HEK293 (cell line): ENCODE measurements at regions not wholly inside any gene's neighbourhood (a gene's known extent, or its start where the extent isn't known, plus 50 kb on each side); places are given as distances from the start of the nearest gene placed in this dataset.

Experiments
- CTCF ChIA-PET: fragments of 350-600 bp; formaldehyde crosslinking; extraction: SDS; loops from one replicate; lab custom pipeline; 2021; ENCODE audit warnings: antibody characterized with exemption; lab: Yijun Ruan, JAX
- POLR2A ChIA-PET: fragments of 300-600 bp; formaldehyde crosslinking; extraction: SDS; loops from one replicate; lab custom pipeline; 2020; ENCODE audit warnings: antibody characterized with exemption, inconsistent platforms; lab: Yijun Ruan, JAX
- H3K27ac ChIP-seq: fragments of 200-500 bp; sonication (Bioruptor generic); 2 replicates; pipeline ENCODE4 v1.5.1; 2014; ENCODE audit warnings: low read depth, low read length, control low read depth, inconsistent platforms; ENCODE audit errors: extremely low read depth
- H3K36me3 ChIP-seq, 2 experiments: fragments of 200-500 bp in 1 of 2; sonication (Bioruptor generic) in 1 of 2; 1 replicate in 1 of 2; 2 replicates in 1 of 2; pipeline ENCODE4 v1.5.1; 2014 to 2017; ENCODE audit warnings: inconsistent platforms in 2 of 2, low read length in 2 of 2; ENCODE audit not compliant: control insufficient read depth in 2 of 2, insufficient read depth in 1 of 2
- H3K4me1 ChIP-seq: fragments of 200-500 bp; sonication (Bioruptor generic); 2 replicates; pipeline ENCODE4 v1.5.1; 2014; ENCODE audit warnings: mild to moderate bottlenecking, low read length, inconsistent platforms; ENCODE audit not compliant: control insufficient read depth, insufficient read depth
- H3K4me3 ChIP-seq: 2 replicates; pipeline ENCODE4 v1.5.1; 2011; ENCODE audit warnings: low read depth, mild to moderate bottlenecking, control low read depth, low read length, moderate library complexity
- H3K9me3 ChIP-seq: fragments of 200-500 bp; sonication (Bioruptor generic); 2 replicates; pipeline ENCODE4 v1.5.1; 2014; ENCODE audit warnings: low read depth, low read length, inconsistent platforms; ENCODE audit not compliant: control insufficient read depth, insufficient read depth
- BCL6B ChIP-seq: fragments of 450-650 bp; formaldehyde crosslinking; IDR thresholded peaks from 2 replicates; pipeline ENCODE4 v1.5.1; 2017; ENCODE audit warnings: missing biosample characterization, missing genetic modification characterization
- GLI2 ChIP-seq: fragments of 450-650 bp; formaldehyde crosslinking; IDR thresholded peaks from 2 replicates; pipeline ENCODE4; 2017; ENCODE audit warnings: missing biosample characterization, missing genetic modification characterization, low read depth, borderline replicate concordance
- IKZF3 ChIP-seq: fragments of 450-650 bp; IDR thresholded peaks from 2 replicates; pipeline ENCODE4 v1.5.0; 2018; ENCODE audit warnings: missing biosample characterization, mild to moderate bottlenecking, missing genetic modification characterization, moderate library complexity
- KLF8 ChIP-seq: fragments of 450-650 bp; formaldehyde crosslinking; IDR thresholded peaks from 2 replicates; pipeline ENCODE4 v1.5.1; 2016; ENCODE audit warnings: missing biosample characterization, missing genetic modification characterization
- MEIS1 ChIP-seq: sonication (generic); formaldehyde crosslinking; IDR thresholded peaks from 2 replicates; pipeline ENCODE4 v1.8.1; 2022; ENCODE audit warnings: missing genetic modification reagents, mild to moderate bottlenecking, borderline replicate concordance
- PATZ1 ChIP-seq: fragments of 450-650 bp; formaldehyde crosslinking; IDR thresholded peaks from 2 replicates; pipeline ENCODE4 v1.5.1; 2016; ENCODE audit warnings: missing biosample characterization, missing genetic modification characterization
- TCF7L2 ChIP-seq: IDR thresholded peaks from 2 replicates; pipeline ENCODE4 v1.6.1; 2011; ENCODE audit warnings: low read depth, mild to moderate bottlenecking, inconsistent platforms, low read length, moderate library complexity, borderline replicate concordance
- ZBTB48 ChIP-seq: fragments of 450-650 bp; formaldehyde crosslinking; IDR thresholded peaks from 2 replicates; pipeline ENCODE4 v1.5.1; 2016; ENCODE audit warnings: missing biosample characterization, missing genetic modification characterization
- ZNF16 ChIP-seq: fragments of 450-650 bp; formaldehyde crosslinking; IDR thresholded peaks from 2 replicates; pipeline ENCODE4 v1.5.1; 2016; ENCODE audit warnings: low read depth, missing biosample characterization, missing genetic modification characterization
- ZNF280C ChIP-seq: fragments of 450-650 bp; formaldehyde crosslinking; IDR thresholded peaks from 2 replicates; pipeline ENCODE4 v1.5.1; 2016; ENCODE audit warnings: missing biosample characterization, missing genetic modification characterization
- TF ChIP-seq, protein P1 (sequence below): fragments of 450-650 bp; formaldehyde crosslinking; IDR thresholded peaks from 2 replicates; pipeline ENCODE4 v1.5.1; 2016; ENCODE audit warnings: missing biosample characterization, missing genetic modification characterization, low read depth
- TF ChIP-seq, protein P2 (sequence below): fragments of 450-650 bp; formaldehyde crosslinking; IDR thresholded peaks from 2 replicates; pipeline ENCODE4 v1.5.1; 2016; ENCODE audit warnings: missing biosample characterization, missing genetic modification characterization
- TF ChIP-seq, protein P3 (sequence below): fragments of 450-650 bp; IDR thresholded peaks from 2 replicates; pipeline ENCODE4 v1.5.1; 2018; ENCODE audit warnings: missing biosample characterization, missing genetic modification characterization

GRCh38 chr16:86203557-86204275 is 304.8 kb downstream of the IRF8 start:
- Histone ChIP-seq H3K27ac (no peak overlapping the region), H3K4me1 (no peaks in the 10 kb centered on the region), H3K36me3 (no peaks in the 10 kb centered on the region), H3K9me3 (no peaks in the 10 kb centered on the region), H3K4me3 (no peak overlapping the region)
- TF ChIP-seq GLI2 (no peak), MEIS1 (CRISPR knock-in tag) (no peak), ZNF16 (tag by site-specific recombination) (no peak), KLF8 (tag by site-specific recombination) (no peak), BCL6B (tag by site-specific recombination) (no peak), TCF7L2 (no peak), PATZ1 (no peak), ZNF280C (tag by site-specific recombination) (no peak), ZBTB48 (tag by site-specific recombination) (no peak), IKZF3 (tag by site-specific recombination) (no peak)
- TF ChIP-seq, protein P1, sequence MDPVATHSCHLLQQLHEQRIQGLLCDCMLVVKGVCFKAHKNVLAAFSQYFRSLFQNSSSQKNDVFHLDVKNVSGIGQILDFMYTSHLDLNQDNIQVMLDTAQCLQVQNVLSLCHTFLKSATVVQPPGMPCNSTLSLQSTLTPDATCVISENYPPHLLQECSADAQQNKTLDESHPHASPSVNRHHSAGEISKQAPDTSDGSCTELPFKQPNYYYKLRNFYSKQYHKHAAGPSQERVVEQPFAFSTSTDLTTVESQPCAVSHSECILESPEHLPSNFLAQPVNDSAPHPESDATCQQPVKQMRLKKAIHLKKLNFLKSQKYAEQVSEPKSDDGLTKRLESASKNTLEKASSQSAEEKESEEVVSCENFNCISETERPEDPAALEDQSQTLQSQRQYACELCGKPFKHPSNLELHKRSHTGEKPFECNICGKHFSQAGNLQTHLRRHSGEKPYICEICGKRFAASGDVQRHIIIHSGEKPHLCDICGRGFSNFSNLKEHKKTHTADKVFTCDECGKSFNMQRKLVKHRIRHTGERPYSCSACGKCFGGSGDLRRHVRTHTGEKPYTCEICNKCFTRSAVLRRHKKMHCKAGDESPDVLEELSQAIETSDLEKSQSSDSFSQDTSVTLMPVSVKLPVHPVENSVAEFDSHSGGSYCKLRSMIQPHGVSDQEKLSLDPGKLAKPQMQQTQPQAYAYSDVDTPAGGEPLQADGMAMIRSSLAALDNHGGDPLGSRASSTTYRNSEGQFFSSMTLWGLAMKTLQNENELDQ (tag by site-specific recombination), result no peak
- TF ChIP-seq, protein P2, sequence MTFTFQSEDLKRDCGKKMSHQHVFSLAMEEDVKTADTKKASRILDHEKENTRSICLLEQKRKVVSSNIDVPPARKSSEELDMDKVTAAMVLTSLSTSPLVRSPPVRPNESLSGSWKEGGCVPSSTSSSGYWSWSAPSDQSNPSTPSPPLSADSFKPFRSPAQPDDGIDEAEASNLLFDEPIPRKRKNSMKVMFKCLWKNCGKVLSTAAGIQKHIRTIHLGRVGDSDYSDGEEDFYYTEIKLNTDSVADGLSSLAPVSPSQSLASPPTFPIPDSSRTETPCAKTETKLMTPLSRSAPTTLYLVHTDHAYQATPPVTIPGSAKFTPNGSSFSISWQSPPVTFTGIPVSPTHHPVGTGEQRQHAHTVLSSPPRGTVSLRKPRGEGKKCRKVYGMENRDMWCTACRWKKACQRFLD (tag by site-specific recombination), result no peak
- TF ChIP-seq, protein P3, sequence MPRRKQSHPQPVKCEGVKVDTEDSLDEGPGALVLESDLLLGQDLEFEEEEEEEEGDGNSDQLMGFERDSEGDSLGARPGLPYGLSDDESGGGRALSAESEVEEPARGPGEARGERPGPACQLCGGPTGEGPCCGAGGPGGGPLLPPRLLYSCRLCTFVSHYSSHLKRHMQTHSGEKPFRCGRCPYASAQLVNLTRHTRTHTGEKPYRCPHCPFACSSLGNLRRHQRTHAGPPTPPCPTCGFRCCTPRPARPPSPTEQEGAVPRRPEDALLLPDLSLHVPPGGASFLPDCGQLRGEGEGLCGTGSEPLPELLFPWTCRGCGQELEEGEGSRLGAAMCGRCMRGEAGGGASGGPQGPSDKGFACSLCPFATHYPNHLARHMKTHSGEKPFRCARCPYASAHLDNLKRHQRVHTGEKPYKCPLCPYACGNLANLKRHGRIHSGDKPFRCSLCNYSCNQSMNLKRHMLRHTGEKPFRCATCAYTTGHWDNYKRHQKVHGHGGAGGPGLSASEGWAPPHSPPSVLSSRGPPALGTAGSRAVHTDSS (tag by site-specific recombination), result no peak
- CTCF ChIA-PET, result interaction anchor here (0.5 kb wide), 1 partner anchor 712 kb away, joined by 3 read pairs; no protein-coding TSS in a partner anchor
- POLR2A ChIA-PET, result no interaction called here
